SIG-M5 treated with dmso at 0.1 percent for 504 hours (cell line): ENCODE measurements at regions not wholly inside any gene's neighbourhood (a gene's known extent, or its start where the extent isn't known, plus 50 kb on each side); places are given as distances from the start of the nearest gene placed in this dataset.
"Not testable (repeated sequence)": the region's sequence is repeated elsewhere in the genome, so short reads cannot be mapped to it uniquely, and the experiment has no call there.

Experiments used
- DNase-seq: peaks from one replicate; lab custom pipeline; 2025; ENCODE audit not compliant: unreplicated experiment; lab: John Stamatoyannopoulos, UW

GRCh38 chr1:189752461-189752995 is 725.1 kb downstream of the BRINP3 start:
- no peak for DNase-seq

DNA sequence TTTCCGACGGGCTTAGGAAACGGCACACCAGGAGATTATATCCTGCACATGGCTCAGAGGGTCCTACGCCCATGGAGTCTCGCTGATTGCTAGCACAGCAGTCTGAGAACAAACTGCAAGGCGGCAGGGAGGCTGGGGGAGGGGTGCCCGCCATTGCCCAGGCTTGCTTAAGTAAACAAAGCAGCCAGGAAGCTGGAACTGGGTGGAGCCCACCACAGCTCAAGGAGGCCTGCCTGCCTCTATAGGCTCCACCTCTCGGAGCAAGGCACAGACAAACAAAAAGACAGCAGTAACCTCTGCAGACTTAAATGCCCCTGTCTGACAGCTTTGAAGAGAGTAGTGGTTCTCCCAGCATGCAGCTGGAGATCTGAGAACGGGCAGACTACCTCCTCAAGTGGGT is 722.6 kb downstream of the BRINP3 start:
- not testable (repeated sequence) for DNase-seq

DNA sequence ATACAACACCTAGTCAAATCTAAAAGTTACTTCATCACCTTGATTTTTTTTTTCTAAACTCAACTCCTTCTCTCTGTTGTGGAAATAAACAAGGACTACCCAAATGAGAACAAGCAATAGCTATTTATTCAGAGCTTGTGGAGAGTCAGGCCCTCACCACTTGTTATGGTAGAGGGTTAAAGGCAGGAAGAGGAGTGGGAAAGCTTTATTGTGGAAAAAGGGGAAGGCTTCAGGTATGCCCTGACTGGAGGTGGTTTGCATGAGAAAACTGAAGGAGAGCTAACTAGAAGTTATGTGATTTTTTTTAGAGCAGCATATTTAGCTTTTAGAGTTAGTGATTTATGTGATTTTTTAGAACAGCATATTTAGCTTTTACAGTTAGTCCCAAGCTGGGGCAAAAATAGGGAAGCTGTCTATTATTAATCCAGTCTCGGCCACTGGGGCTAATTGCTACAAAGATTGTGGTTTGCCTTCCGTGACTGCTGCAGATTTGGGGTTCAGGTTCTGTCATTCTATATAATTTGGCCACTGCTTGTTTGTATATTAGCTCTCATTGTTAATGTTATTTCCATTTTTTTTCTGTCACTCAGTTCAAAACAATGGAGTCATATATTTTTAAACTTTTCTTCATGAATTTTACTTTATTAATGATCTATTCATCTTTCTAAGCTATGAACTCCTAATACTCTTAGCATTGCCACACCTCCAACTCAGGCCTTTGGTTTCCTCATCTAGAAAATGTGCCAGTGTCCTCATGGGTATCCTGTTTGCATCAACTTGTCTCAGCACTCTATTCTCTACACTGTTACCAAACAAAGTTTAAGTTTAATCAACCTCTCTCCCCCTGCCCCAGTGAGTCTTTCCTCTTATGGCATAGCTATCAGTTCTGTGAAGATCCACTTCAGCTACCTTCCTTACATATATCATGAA is 713.0 kb downstream of the BRINP3 start:
- DNase-seq: no peak

DNA sequence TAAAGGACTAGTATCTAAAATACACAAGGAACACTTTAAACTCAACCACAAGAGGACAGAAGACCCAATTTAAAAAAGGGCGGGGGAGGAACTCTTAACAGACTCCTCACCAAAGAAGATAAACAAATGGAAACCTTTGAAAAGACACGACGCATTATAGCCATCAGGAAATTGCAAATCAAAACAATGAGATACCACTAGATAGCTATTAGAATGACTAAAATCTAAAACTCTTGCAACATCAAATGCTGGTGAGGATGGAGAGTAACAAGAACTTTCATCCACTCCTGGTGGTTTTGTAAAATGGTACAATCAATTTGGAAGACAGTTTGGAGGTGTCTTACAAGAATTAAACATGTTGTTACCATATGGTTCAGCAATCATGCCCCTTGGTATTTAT is 708.2 kb downstream of the BRINP3 start:
- DNase-seq: no peak

- DNase-seq: peak; percentile 27
Observed at GRCh38 chr1:189774721-189775287, 702.9 kb downstream of the BRINP3 start.

- no peak for DNase-seq
Observed at GRCh38 chr1:189775343-189775742, 702.3 kb downstream of the BRINP3 start.

GRCh38 chr1:189779034-189779433 is 698.6 kb downstream of the BRINP3 start:
- DNase-seq: no peak

DNA sequence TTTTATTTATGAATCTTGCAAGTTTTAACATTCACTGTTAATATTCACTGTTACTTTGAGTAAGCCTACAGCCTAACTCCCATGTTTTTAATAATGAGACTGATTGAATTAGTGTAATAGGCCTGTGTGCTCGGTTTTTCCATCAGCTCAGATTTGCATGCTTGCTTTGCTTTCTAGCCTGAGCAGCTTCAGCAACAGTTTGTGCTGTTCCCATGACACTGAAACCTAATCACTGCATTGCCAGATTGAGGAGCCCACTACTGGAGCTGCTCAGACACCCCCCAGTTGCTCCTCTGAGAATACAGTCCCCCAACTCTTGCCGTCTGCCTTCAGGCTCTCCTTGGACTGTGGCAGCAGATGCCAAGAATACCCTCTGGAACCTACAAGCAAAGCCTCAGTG is 695.4 kb downstream of the BRINP3 start:
- no peak for DNase-seq

DNA sequence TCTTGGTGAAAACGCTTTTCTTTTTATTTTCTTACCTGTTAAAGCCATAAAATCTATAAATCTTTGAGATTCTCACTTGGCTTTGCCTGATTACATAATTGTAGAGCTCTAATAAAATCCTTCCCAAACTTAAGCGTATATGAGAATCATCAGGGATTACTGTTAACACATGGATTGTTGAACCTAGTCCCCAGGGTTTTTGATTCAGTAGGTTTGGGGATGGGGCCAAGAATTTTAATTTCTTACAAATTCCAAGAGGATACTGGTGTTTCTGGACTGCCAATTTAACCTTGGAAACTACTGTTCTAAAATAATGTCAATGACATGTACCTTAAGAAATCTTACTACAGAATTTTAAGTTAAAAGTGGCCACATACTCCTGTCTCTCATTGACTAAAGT is 694.2 kb downstream of the BRINP3 start:
- no peak for DNase-seq

- no peak for DNase-seq
Observed at GRCh38 chr1:189786761-189787160, 690.9 kb downstream of the BRINP3 start.

GRCh38 chr1:189787201-189787600 is 690.5 kb downstream of the BRINP3 start:
- no peak for DNase-seq

DNA sequence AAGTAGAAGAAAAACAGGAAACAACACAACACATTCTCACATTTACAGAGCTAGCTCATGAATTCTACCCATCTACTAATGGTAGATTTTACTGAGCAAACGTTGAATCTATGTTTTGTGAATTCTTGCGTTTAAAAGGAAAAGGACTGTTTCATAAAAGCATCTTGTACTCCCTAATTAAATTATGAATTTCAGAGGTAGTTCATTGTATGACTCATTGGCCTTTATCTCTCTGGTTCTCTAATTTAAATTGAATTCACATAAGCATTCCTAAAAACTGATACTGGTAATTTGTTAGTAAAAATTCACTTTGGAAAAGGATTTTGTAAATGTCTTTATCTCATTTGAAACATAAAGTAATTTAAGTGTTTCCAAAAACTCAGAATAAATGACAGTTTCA is 687.3 kb downstream of the BRINP3 start:
- no peak for DNase-seq

- DNase-seq: no peak
Observed at GRCh38 chr1:189803364-189803763, 674.3 kb downstream of the BRINP3 start.

- DNase-seq: no peak
Observed at GRCh38 chr1:189804352-189804751, 673.3 kb downstream of the BRINP3 start.

DNA sequence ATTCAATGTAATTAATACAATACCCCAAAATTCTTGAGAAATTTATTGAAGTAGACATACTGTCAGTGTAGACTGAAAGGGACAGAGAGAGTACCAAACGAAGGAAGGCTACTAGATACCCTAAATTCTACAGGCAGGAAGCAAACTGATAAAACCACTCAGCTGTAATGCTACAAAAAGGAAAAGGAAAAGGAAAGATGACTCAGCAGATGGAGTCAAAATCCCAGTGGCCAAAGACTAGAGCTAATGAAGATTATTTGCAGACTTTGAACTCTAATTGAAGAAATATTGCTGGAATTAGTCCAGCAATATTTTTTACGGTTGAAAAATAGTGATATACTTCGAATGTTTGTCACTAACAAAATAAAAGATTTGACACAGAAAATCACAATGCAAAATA is 671.9 kb downstream of the BRINP3 start:
- no peak for DNase-seq

GRCh38 chr1:189810639-189811038 is 667.0 kb downstream of the BRINP3 start:
- not testable (repeated sequence) for DNase-seq

GRCh38 chr1:189811960-189812359 is 665.7 kb downstream of the BRINP3 start:
- no peak for DNase-seq

- no peak for DNase-seq
Observed at GRCh38 chr1:189816558-189816957, 661.1 kb downstream of the BRINP3 start.

DNA sequence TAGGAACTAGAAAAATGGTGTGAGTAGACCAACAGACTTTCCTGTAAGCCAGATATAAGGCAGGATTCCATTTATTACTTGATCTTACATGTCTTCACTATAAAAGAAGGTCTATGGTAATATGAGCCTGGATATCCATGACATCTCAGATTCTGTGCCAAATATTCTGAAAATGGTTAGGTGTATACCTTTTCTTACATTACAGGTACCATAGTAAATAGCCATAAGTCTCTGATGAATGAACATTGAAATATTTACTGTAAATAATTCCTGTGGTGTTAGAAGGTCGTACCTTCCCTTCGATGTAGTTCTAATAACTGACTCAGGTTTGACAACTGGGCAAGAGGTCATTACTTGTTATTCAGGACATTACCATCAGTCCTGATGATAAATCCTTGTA is 657.9 kb downstream of the BRINP3 start:
- DNase-seq: no peak

GRCh38 chr1:189821833-189822232 is 655.8 kb downstream of the BRINP3 start:
- no peak for DNase-seq

GRCh38 chr1:189834813-189835212 is 642.9 kb downstream of the BRINP3 start:
- DNase-seq: no peak

DNA sequence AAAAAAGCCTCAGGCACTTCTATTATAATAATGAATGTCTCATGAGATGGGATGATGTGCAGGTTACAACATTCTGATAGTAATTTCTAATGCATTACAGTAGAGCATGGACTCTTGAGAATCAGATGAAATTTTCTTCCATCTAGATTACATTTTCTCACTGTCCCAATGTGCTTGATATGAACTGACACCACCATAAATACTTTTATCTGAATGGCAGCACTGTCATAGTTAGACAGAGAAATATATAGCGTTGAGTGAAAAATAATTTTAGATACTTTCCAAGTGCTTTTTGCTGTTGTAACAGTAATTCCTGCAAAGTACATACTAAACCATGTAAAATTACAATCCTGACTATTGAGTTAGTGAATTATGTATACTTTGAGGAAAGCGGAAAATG is 630.1 kb downstream of the BRINP3 start:
- no peak for DNase-seq
